GM18907 (cell line): ENCODE measurements at regions not wholly inside any gene's neighbourhood (a gene's known extent, or its start where the extent isn't known, plus 50 kb on each side); places are given as distances from the start of the nearest gene placed in this dataset.

Experiments
- ATAC-seq: cut with Tn5 transposase; IDR thresholded peaks from one replicate; pipeline ENCODE4 v1.9.1; 2021; ENCODE audit warnings: mild to moderate bottlenecking, moderate library complexity; ENCODE audit not compliant: unreplicated experiment

DNA sequence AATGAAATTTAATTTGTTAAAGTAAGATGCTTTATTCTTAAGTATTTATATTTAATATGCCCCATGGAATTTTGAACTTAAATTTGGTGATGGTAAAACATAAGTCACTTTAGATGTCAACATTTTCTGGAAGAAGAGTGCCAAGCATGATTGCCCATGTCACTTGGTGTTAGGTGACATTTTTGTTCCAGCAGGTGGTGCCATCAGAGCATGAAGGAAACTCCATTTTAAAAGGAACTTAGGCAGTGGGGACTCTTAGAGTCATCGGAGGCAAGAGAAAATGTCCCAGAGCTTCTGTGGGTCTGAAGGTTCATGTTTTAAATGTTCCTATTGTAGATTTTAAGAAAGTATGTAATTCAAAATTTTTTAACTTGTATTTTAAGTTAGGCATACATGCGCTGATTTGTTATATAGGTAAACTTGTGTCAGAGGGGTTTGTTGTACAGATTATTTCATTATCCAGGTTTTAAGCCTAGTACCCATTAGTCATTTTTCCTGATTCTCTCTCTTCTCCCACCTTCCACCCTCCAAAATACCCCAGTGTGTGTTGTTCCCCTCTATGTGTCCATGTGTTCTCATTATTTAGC is 789.3 kb downstream of the SEMA5A start:
- no peak for ATAC-seq

DNA sequence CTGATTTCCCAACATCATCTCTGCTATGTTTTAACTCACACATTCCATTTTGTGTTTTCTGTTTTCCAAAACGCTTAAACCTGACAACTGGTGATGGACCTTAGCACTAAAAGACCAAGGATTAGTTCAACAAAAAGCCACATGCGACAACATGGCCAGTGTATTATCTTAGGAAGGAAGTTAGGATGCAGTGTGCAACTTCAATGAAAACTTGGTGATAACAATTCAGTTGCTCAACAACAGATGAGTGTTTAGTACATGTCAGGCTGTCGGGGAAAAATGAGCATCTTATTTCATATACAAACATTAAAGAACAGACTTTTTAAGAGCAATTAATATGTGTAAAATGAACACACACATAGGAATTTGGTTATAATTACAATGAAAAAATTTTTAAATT is 780.0 kb downstream of the SEMA5A start:
- ATAC-seq: no peak

DNA sequence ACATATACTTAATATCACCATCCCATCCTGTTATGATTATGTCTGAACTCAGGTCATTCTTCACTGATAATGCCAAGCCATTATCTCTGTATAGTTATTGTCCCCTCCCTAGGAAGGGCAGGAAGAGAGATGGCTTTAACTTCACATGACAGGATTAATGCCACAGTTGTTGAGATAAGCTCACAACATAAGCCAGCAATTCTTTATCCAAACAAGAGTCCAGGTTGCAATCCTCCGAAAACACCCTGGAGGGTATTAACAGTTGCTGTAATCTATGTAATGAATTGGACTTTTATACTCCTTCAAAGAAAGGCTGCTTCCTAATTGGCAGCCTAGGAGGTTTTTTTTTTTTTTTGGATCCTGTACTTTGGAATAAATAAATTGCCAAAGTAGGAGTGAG is 779.4 kb downstream of the SEMA5A start:
- ATAC-seq: no peak

DNA sequence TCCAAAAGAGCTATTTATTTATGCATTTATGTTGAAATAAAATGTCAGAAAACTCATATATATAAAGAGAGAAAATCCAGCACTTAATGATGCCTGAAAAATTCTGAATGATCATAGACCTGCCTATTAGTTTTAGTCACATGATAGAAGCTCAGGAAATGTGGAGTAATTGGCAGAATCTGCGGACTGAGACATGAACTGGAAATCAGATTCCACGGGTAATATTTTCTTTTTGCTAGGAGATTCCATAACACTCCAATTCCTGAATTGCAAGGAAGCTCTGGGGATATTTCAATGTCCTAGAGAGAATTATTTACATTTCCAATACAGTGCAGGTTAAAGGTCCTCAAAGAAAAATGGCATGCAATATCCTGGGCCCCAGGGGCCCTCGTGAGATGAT is 778.8 kb downstream of the SEMA5A start:
- no peak for ATAC-seq

DNA sequence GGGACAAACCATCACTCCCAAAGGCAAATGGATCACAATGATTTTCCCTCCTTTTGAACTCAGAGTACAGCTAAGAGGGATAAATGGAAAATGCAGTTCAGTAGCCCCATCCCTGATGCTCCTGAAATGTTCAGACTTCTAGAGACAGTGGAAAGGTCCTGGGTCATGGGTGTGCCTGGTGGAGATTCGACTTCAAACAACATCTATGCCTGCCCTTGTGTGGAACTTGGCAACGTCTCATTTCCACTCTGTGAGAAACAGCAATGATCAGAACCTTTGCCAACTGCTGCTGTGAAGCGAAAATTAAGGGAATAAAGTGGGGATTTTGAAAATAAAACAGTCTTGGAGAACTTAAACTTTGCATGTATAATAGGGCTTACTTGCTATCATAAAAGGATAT is 778.1 kb downstream of the SEMA5A start:
- no peak for ATAC-seq

DNA sequence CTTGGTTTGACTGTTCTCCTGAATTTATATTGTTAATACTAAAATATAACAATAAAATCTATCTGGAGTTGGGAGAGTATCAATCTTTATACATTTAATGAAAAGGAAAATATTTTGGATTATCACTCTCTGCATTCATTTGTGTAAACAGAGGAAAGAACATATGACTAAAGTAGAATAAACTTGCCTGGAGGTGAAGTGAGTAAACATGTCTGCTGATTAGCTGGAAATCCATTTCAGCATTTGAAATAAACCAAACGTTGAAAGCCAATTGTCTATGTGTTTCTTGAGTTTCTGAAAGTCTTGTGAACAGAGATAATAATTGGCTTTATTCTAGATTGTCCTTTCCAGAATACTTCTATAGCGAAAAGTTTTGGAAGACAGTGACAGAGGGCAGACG is 776.2 kb downstream of the SEMA5A start:
- no peak for ATAC-seq

DNA sequence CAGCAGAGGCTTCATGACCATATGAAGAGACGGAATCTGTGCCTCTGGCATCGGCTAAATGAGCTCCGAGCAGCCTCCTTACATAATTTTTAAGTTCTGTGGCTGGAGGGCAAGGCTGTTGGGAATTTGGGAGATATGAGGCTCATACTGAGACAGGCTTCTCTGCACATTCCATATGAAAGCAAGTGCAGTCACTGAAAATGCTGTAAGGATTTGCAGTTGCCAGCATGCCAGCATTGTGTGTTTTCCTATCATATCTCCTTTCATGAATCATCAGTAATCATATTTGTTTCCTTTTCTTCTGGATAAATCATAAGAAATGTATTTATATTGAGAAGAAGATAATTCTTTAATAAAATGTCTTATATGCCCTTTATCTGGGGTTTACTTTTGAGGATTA is 775.4 kb downstream of the SEMA5A start:
- ATAC-seq: no peak

DNA sequence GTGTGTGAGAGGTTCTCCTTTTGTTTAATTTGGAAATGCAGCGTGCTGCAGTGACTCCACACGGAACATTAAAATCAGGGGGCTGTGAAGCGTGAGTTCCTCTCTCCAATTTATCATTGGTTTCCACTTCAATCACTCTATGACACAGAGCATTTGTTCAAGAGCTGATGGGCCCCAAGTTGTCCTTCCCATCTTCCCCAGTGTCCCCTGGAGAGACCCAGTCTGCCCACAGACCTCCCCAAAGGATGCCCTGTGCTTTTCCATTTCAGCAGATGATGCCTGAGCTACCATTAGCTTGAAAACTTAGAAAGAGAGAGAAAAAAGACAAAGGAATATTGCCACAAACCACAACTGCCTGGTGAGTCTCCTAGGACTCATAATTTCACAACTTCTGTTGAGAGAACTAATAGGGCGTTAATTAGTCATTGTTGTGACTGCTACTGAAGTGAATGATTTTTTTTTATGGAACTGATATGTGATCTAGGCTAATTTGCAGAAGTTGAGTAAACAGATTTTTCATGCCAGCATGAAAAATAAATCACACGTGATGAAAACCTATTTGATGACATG is 772.7 kb downstream of the SEMA5A start:
- no peak for ATAC-seq

DNA sequence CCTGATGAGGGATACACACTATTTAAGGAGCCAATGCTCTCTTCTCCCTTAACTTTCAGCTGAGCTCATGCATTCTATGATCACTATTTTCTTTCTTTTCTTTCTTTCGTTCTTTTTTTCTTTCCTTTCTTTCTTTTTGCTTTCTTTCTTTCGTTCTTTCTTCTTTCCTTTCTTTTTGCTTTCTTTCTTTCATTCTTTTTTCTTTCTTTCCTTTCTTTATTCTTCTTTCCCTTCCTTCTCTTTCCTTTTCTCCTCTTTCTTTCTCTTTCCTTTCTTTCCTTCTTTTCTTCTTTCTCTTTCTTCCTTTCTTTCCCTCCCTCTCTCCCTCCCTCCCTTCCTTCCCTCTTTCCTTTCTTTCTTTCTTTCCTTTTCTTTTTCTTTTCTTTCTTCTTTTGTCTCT is 761.2 kb downstream of the SEMA5A start:
- no peak for ATAC-seq

DNA sequence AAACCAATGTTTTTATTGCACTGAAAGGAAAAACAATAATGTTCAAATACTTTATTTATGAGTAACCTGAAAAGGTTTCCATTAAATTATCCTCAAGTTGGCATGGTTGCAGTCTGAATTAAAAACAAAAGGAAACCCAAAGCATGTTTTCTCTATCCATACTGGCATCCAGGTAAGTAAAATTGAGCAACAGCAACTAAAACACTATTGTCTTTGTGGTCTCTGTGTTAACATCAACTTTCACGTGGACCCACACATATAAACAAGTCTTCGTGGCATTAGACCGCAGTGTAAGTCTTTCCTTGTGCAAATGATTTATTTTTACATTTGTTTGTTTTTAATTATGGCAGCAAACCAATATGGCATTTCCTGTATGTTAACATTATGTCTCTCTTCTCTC is 757.6 kb downstream of the SEMA5A start:
- ATAC-seq: no peak

DNA sequence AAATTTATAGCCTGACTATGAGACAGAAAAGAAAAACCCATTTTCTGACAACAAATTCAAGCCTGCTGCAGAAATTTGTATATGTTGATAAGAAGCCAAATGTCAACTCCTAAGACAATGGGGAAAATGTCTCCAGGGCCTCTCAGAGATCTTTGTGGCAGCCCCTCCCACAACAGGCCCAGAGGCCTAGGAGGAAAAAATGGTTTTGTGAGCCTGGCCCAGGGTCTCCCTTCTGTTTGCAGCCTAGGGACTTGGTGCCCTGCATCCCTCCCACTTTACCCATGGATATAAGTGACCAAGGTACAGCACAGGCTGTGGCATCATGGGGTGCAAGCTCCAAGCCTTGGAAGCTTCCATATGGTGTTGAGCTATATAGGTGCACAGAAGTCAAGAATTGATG is 740.2 kb downstream of the SEMA5A start:
- no peak for ATAC-seq

DNA sequence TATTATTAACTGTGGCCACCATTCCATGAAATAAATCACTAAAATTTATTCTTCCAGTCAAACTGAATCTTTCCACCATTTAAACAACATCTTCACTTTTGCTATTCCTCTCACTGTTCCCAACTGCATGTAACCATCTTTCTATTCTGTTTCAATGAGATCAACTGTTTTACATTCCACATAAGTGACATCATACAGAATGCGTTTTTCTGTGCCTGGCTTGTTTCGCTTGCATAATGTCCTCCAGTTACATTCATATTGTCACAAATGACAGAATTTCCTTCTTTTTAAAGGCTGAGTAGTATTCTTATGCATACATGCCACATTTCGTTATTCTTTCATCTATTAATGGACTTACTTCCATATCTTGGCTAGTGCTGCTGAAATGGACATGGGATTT is 738.2 kb downstream of the SEMA5A start:
- no peak for ATAC-seq

DNA sequence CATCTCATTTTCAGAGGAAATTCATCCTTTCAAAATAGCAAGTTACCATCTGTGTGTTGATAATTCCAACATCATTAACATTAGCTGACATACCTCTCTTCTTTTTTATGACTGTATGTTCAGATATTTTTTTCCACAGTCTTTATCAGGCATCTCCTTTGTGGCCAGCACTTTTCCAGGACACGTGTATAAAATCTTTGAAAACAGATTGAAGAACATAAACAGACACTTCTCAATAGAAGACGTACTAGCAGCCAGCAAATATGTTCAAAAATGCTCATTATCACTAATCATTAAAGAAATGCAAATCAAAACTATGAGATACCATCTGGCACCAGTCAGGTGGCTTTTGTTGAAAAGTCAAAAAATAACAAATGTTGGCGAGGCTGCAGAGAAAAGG is 734.3 kb downstream of the SEMA5A start:
- ATAC-seq: no peak

DNA sequence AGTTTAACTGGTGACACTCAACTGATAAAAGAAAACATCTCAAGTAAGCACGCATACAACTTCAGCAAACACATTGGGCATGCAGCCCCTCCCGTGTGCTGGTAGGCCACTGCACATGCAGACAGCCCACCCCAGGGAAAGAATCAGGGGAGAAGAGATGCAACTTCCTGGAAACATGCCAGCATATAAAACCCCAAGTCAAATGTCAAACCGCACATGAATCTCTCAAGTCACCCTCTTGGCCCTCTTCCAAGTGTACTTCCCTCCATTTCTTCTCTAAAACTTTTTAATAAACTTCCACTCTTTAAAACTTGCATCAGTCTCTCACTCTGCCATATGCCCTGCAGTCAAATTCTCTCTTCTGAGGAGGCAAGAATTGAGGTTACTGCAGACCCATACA is 732.7 kb downstream of the SEMA5A start:
- ATAC-seq: no peak

DNA sequence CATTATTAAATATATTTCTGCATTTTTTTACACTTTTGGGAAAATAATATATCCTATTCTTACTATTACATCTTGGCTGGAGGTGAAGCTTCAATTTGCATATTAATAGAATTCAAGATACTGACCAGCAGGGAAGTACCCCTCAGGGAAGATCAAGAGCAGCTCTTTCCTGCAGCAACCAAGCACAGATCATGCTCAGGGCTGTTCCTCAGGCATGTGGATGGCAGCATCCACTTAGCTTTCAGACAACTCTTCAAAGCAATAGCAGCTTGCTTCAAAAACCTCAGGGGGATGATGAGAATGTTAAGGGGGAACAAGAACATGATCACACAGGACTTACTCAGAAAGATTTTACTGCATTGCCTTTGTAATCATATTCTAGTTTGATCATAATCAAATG is 731.8 kb downstream of the SEMA5A start:
- ATAC-seq: no peak

DNA sequence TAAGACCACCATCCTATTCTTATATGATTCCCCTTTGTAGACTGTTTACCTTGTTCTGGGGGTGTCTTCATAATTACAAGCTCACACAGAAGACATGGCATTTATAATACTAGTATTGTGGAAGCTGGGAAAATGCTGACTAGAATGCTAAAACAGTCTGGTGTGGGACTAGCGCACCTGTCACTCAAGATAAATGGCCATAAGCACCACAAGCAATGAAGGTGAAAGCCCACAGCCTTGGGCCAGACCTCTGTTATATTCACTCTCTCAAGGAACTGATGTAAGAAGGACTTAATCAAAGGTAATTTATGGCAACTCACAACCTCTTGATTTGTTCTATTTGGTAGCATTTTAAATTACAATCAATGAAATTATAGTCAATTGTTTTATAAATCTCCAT is 721.5 kb downstream of the SEMA5A start:
- no peak for ATAC-seq

DNA sequence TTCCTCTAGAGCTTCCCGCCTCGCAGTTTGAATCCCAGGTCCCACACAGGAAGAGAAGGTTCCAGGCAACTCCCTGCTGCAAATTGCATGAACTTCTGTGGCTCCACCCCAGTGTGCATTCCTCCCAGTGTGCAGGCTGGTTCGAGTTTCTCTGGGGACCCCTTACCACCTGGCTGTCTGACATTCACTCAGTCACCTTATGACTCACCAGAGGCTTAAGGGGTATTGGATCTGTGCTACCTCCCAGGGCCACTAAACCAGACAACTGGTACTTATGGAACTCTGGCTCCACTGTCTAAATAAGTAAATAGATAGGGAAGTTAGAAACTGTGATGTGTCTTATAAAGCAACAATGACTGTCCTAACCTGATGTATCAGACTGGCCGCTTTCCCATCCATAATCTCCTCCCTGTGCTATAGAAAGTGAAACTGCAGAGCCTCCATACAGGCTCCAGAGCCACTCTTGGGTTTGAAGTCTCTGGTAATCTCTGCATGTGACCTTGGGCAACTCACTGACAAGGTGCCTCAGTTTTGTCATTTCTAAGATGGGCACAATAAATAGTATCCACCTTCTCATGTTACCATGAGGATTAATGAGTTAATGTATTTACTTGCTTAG is 720.6 kb downstream of the SEMA5A start:
- ATAC-seq: no peak

DNA sequence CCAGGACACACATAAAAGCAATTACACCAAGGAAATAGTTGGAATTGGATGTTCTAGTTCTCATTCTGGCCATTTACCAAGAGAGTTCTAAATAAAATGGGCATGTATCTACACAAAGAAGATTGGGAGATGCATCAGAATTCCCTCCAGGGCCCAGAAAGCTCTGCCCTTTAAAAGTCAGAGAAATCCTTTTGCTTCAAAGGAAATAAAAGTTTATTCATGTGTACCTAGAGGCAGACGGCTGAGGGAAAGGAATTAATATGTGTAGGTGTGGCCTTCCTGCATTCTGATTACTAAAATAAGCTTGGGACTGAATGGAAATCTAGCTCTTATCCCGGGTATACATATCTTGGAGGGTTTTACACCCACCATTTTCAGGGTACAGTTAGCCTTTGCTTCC is 719.4 kb downstream of the SEMA5A start:
- no peak for ATAC-seq

DNA sequence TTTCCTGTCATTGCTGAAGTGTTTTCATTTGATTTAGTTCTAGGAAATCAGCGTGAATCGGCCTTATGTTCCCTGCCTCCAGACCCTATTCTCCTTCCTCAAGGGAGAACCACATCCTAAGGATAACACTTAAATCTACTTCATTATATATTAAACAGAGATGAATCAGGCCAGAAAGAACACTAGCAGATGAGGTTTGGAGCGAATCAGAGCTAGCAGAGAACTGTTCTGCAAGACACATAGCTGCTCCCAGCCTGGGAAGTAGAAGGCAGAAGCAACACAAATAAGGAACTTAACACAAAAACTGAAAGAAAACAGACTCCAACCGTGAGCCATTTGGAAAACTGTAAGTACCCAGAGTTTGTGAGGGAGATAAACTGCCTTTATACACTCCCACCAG is 718.2 kb downstream of the SEMA5A start:
- ATAC-seq: no peak

DNA sequence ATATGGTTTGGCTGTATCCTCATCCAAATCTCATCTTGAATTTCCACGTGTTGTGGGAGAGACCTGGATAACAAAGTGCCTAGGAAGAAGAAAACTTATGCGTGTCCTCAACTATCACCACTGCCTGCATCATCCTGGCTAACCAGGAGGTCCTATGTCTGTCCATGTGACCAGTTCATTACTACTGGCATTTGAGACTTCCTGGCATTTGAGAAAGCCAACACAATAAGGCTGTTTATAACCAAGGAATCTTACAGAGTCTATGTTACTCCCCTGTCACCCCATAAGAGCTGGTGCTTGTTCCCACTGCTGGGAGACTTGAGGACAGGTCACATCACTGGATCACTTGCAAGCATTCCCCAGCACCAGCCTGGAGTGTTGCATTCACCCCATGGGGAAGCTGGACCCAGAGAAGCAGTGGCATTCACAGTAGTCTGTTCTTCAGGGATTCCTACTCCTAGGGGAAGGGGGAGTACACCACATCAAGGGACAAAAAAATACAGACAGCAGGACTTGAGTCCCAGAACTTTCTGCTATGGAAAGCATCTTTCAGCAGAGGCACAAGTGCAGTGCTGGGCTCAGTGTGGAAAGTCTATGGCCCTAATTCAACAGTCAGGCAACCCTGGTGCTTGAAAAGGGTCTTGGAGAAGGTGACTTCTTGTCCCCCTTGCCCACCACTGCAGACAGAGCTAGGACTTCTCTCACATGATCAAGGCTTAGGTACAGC is 717.1 kb downstream of the SEMA5A start:
- no peak for ATAC-seq

DNA sequence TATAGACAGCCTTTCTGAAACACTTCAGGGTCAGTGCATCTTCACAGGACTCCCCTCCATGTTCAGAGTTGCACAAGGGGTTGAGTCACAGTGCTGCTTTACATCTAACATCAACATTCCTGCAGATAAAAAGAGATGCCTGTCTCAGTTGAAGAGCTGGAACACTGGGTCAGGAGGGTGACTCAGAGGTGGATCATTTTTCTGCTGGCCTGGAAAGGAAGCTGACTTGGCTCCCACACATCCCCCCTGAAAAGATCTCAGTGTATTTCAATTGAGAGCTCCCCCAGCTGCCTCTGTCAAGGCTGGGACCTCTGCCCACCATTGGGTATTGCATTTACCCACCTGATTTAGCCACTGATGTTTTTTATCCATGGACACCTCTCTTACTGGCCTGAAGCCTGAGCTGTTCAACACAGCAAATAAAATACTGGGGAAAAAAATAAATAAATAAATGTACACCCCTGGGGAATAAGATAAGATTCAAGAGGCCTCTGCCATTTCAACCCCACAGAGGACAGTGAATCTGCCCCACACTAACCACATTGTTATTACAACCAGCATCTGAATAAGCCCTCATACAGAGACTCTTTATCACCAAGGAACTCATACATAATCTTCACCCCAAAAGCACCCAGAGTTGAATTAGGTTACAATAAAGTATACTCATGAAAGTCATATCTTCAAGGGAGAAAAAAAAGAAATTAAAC is 716.4 kb downstream of the SEMA5A start:
- ATAC-seq: no peak

DNA sequence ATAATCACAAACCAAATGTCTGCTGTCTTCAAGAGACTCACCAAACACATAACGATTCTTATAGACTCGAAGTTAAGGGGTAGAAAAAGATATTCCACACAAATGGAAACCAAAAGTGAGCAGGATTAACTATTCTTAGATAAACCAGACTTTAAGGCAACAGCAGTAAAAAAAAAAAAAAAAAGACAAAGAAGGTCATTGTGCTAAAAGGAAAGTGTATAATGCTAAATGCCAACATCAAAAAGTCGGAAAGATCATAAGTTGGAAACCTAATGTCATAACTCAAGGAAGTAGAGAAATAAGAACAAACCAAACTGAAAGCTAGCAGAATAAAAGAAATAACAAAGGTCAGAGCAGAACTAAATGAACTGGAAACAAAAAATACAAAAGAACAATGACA is 714.6 kb downstream of the SEMA5A start:
- no peak for ATAC-seq
